Activated naive CD4-positive, alpha-beta T cell treated with anti-CD3 and anti-CD28 coated beads for 36 hours (primary cell): ENCODE measurements at regions not wholly inside any gene's neighbourhood (a gene's known extent, or its start where the extent isn't known, plus 50 kb on each side); places are given as distances from the start of the nearest gene placed in this dataset.
A peak's percentile ranks its signal among the peaks of the same experiment; 100 is the strongest.

Experiments
- CTCF ChIA-PET: fragments of 350-600 bp; sonication (Branson Sonifier 250); formaldehyde crosslinking; loops from one replicate; lab custom pipeline; 2021; ENCODE audit warnings: antibody characterized with exemption; lab: Charles Lee
- DNase-seq: peaks from one replicate; pipeline ENCODE4 v3.0.0-alpha.2; 2020
- H3K27ac Mint-ChIP-seq: one replicate; pipeline ENCODE4 v1.8.0; 2021; ENCODE audit warnings: mild to moderate bottlenecking, mixed read lengths
- H3K27me3 Mint-ChIP-seq: one replicate; pipeline ENCODE4 v1.8.0; 2021; ENCODE audit warnings: low read depth, mixed read lengths
- H3K36me3 Mint-ChIP-seq: one replicate; pipeline ENCODE4 v1.8.0; 2021; ENCODE audit warnings: low read depth, mixed read lengths
- H3K4me1 Mint-ChIP-seq: one replicate; pipeline ENCODE4 v1.8.0; 2021; ENCODE audit warnings: low read depth, mixed read lengths
- H3K4me3 Mint-ChIP-seq: one replicate; pipeline ENCODE4 v1.8.0; 2021; ENCODE audit warnings: mild to moderate bottlenecking, moderate library complexity, mixed read lengths
- H3K9me3 Mint-ChIP-seq: one replicate; pipeline ENCODE4 v1.8.0; 2021; ENCODE audit warnings: mixed read lengths
- intact Hi-C: fragments of 100-400 bp; cut with micrococcal nuclease; formaldehyde crosslinking; loops from one replicate; pipeline ENCODE4 v1.15.1; 2023

- no peak overlapping the region for H3K4me3 Mint-ChIP-seq
- no peak for DNase-seq
- H3K9me3 Mint-ChIP-seq = peaks cover 9% of the 10 kb centered on the region
- no peak overlapping the region for H3K27ac Mint-ChIP-seq
- peaks cover 7% of the 10 kb centered on the region for H3K27me3 Mint-ChIP-seq
- no peaks in the 10 kb centered on the region for H3K36me3 Mint-ChIP-seq
- H3K4me1 Mint-ChIP-seq = no peaks in the 10 kb centered on the region
- intact Hi-C loops = no loop called here
- CTCF ChIA-PET = interaction anchor here (0.6 kb wide), 1 partner anchor 11 kb away, joined by 3 read pairs; no protein-coding TSS in a partner anchor
Measured at GRCh38 chr7:54831644-54832095, 72.7 kb upstream of the SEC61G start.

GRCh38 chr7:54833001-54833467 is 74.0 kb upstream of the SEC61G start:
- Mint-ChIP-seq H3K4me1 (no peaks in the 10 kb centered on the region), H3K27me3 (peaks cover 11% of the 10 kb centered on the region), H3K4me3 (no peak overlapping the region), H3K36me3 (no peaks in the 10 kb centered on the region), H3K27ac (no peak overlapping the region), H3K9me3 (peaks cover 9% of the 10 kb centered on the region)
- CTCF ChIA-PET = no interaction called here
- intact Hi-C loops = no loop called here
- no peak for DNase-seq

- Mint-ChIP-seq H3K9me3 (peaks cover 3% of the 10 kb centered on the region), H3K36me3 (no peaks in the 10 kb centered on the region), H3K27me3 (peaks cover 8% of the 10 kb centered on the region), H3K4me1 (no peaks in the 10 kb centered on the region), H3K27ac (no peak overlapping the region), H3K4me3 (no peak overlapping the region)
- DNase-seq = no peak
- intact Hi-C loops = no loop called here
- CTCF ChIA-PET = interaction anchor here (1.0 kb wide), 1 partner anchor 64 kb away, joined by 3 read pairs; no protein-coding TSS in a partner anchor
Measured at GRCh38 chr7:54837168-54837567, 78.2 kb upstream of the SEC61G start.

GRCh38 chr7:54837761-54838160 is 78.8 kb upstream of the SEC61G start:
- CTCF ChIA-PET = interaction anchor here (1.0 kb wide), 1 partner anchor 64 kb away, joined by 3 read pairs; no protein-coding TSS in a partner anchor
- H3K36me3 Mint-ChIP-seq = no peaks in the 10 kb centered on the region
- intact Hi-C loops = no loop called here

GRCh38 chr7:54838175-54838910 is 79.3 kb upstream of the SEC61G start:
- peaks cover 8% of the 10 kb centered on the region for H3K27me3 Mint-ChIP-seq
- peaks cover 3% of the 10 kb centered on the region for H3K9me3 Mint-ChIP-seq
- no peak overlapping the region for H3K4me3 Mint-ChIP-seq
- H3K27ac Mint-ChIP-seq = no peak overlapping the region
- H3K4me1 Mint-ChIP-seq = no peaks in the 10 kb centered on the region
- intact Hi-C loops = no loop called here
- no peaks in the 10 kb centered on the region for H3K36me3 Mint-ChIP-seq
- no peak for DNase-seq
- CTCF ChIA-PET = no interaction called here

More at GRCh38 chr7:54837761-54838160, 78.8 kb upstream of the SEC61G start:
- peaks cover 3% of the 10 kb centered on the region for H3K9me3 Mint-ChIP-seq
- H3K27me3 Mint-ChIP-seq = peaks cover 8% of the 10 kb centered on the region
- no peak for DNase-seq
- no peak overlapping the region for H3K4me3 Mint-ChIP-seq
- H3K27ac Mint-ChIP-seq = no peak overlapping the region
- H3K4me1 Mint-ChIP-seq = no peaks in the 10 kb centered on the region

- Mint-ChIP-seq H3K4me1 (no peaks in the 10 kb centered on the region), H3K4me3 (no peak overlapping the region), H3K27me3 (peaks cover 7% of the 10 kb centered on the region), H3K36me3 (no peaks in the 10 kb centered on the region), H3K9me3 (peaks cover 2% of the 10 kb centered on the region), H3K27ac (no peak overlapping the region)
- intact Hi-C loops = loop anchor here (2.0 kb wide), 1 partner anchor 51 kb away; no protein-coding TSS in a partner anchor
- peak; percentile 6 for DNase-seq
- CTCF ChIA-PET = interaction anchor here (1.1 kb wide), 1 partner anchor 66 kb away, joined by 3 read pairs; no protein-coding TSS in a partner anchor
Measured at GRCh38 chr7:54839575-54840213, 80.7 kb upstream of the SEC61G start.

- intact Hi-C loops = loop anchor here (1.0 to 2.0 kb wide), 2 partner anchors 53 to 68 kb away; no protein-coding TSS in a partner anchor
- H3K27me3 Mint-ChIP-seq = peaks cover under 1% of the 10 kb centered on the region
- H3K9me3 Mint-ChIP-seq = no peaks in the 10 kb centered on the region
- DNase-seq = peak; percentile 19
- H3K36me3 Mint-ChIP-seq = no peaks in the 10 kb centered on the region
- no peak overlapping the region for H3K4me3 Mint-ChIP-seq
- H3K4me1 Mint-ChIP-seq = no peaks in the 10 kb centered on the region
- CTCF ChIA-PET = interaction anchor here (0.7 kb wide), 1 partner anchor 11 kb away, joined by 3 read pairs; no protein-coding TSS in a partner anchor
- H3K27ac Mint-ChIP-seq = no peak overlapping the region
Measured at GRCh38 chr7:54841772-54842697, 83.0 kb upstream of the SEC61G start.

- intact Hi-C loops = no loop called here
- Mint-ChIP-seq H3K27ac (no peak overlapping the region), H3K4me3 (no peak overlapping the region), H3K36me3 (no peaks in the 10 kb centered on the region), H3K27me3 (no peaks in the 10 kb centered on the region), H3K9me3 (no peaks in the 10 kb centered on the region), H3K4me1 (no peaks in the 10 kb centered on the region)
- CTCF ChIA-PET = no interaction called here
- DNase-seq = no peak
Measured at GRCh38 chr7:54843841-54844355, 84.9 kb upstream of the SEC61G start.

GRCh38 chr7:54846273-54846672 is 87.3 kb upstream of the SEC61G start:
- DNase-seq = no peak
- Mint-ChIP-seq H3K27me3 (no peaks in the 10 kb centered on the region), H3K4me1 (no peaks in the 10 kb centered on the region), H3K27ac (no peak overlapping the region), H3K36me3 (no peaks in the 10 kb centered on the region), H3K4me3 (no peak overlapping the region), H3K9me3 (peaks cover 6% of the 10 kb centered on the region)
- intact Hi-C loops = no loop called here
- CTCF ChIA-PET = no interaction called here

GRCh38 chr7:54847921-54848320 is 88.9 kb upstream of the SEC61G start:
- Mint-ChIP-seq H3K27me3 (no peaks in the 10 kb centered on the region), H3K36me3 (no peaks in the 10 kb centered on the region), H3K9me3 (peaks cover 12% of the 10 kb centered on the region), H3K4me1 (no peaks in the 10 kb centered on the region), H3K4me3 (no peak overlapping the region), H3K27ac (no peak overlapping the region)
- intact Hi-C loops = no loop called here
- CTCF ChIA-PET = no interaction called here
- no peak for DNase-seq

GRCh38 chr7:54856856-54857255 is 97.8 kb upstream of the SEC61G start:
- Mint-ChIP-seq H3K27me3 (peaks cover 15% of the 10 kb centered on the region), H3K9me3 (peaks cover 14% of the 10 kb centered on the region), H3K4me1 (no peaks in the 10 kb centered on the region), H3K4me3 (no peak overlapping the region), H3K27ac (no peak overlapping the region), H3K36me3 (no peaks in the 10 kb centered on the region)
- intact Hi-C loops = no loop called here
- no peak for DNase-seq
- CTCF ChIA-PET = no interaction called here
